HFF-Myc (cell line): ENCODE measurements at regions not wholly inside any gene's neighbourhood (a gene's known extent, or its start where the extent isn't known, plus 50 kb on each side); places are given as distances from the start of the nearest gene placed in this dataset.

Experiments
- DNase-seq: peaks from one replicate; pipeline ENCODE4 v3.0.0-alpha.2; 2011; ENCODE audit warnings: low read depth; ENCODE audit errors: extremely low read depth
- H3K4me3 ChIP-seq: replicated peaks from 2 replicates; pipeline ENCODE4 v1.5.1; 2011; ENCODE audit warnings: low read depth, mild to moderate bottlenecking, control low read depth, low read length
- TF ChIP-seq, protein P1 (sequence below): IDR thresholded peaks from 2 replicates; pipeline ENCODE4 v1.5.1; 2012; ENCODE audit warnings: mild to moderate bottlenecking, low read depth, low read length, control low read depth; ENCODE audit errors: missing control alignments

DNA sequence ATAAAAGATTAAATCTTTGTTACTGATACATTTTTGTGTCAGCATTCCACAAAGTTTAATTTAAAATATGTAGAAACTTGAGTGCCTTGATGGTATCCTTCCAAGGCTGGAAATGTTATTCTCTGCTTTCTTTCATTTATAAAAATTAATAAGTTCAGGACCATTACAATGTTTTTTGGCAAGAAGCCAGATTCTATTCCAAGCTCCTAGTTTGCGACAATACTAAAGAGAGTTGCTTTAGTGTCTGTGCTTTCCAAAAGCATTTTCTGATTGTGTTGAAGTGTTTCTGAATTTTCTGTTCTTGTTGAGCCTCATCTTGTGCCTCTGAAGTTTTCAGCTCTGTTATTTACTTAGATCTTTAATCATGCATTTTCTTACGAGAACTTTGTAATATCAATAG lies 516.2 kb downstream of the KCTD8 start:
- TF ChIP-seq, protein P1, sequence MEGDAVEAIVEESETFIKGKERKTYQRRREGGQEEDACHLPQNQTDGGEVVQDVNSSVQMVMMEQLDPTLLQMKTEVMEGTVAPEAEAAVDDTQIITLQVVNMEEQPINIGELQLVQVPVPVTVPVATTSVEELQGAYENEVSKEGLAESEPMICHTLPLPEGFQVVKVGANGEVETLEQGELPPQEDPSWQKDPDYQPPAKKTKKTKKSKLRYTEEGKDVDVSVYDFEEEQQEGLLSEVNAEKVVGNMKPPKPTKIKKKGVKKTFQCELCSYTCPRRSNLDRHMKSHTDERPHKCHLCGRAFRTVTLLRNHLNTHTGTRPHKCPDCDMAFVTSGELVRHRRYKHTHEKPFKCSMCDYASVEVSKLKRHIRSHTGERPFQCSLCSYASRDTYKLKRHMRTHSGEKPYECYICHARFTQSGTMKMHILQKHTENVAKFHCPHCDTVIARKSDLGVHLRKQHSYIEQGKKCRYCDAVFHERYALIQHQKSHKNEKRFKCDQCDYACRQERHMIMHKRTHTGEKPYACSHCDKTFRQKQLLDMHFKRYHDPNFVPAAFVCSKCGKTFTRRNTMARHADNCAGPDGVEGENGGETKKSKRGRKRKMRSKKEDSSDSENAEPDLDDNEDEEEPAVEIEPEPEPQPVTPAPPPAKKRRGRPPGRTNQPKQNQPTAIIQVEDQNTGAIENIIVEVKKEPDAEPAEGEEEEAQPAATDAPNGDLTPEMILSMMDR = no peak
- no peak for DNase-seq

DNA sequence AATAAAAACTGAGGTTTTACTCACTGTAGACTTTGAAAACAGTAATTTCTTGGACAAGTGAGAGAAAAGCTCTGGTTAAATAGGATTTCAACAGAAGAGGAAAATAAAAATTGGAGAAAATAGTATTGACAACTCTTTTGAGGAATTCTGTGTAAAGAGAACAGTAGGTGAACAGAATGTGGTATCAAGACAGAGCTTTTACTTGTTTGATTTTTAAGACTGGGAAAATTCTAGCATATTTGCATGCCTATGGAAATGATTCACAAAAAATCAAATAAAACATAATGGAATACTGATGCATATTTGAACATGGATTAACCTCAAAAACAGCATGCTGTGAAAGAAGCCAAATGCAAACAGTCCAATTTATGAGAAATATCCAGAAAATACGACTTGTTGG lies 504.6 kb downstream of the KCTD8 start:
- DNase-seq = no peak
- TF ChIP-seq, protein P1 = no peak
- H3K4me3 ChIP-seq = no peak overlapping the region

More for the DNA sequence above, 516.2 kb downstream of the KCTD8 start:
- H3K4me3 ChIP-seq = no peak overlapping the region

DNA sequence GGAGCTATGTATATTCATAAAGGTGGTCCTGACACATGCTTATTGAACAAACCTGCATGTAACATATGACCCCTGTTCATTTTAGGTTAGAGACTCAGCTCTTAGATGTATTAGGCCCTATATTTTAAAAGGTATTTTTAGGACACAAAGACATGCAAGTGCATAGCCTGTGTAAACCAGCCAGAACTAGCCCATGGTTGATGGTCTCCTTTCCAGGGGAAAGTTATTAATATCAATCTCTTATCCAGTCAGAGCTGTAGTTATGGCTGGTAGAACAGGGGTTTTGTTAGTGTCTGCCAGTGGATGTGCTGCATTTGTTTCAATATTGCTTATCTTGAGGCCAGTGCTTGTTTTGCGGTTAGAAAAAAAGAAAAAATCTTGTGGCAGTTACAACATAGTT lies 488.6 kb downstream of the KCTD8 start:
- H3K4me3 ChIP-seq = no peak overlapping the region
- TF ChIP-seq, protein P1 = no peak
- DNase-seq = no peak

DNA sequence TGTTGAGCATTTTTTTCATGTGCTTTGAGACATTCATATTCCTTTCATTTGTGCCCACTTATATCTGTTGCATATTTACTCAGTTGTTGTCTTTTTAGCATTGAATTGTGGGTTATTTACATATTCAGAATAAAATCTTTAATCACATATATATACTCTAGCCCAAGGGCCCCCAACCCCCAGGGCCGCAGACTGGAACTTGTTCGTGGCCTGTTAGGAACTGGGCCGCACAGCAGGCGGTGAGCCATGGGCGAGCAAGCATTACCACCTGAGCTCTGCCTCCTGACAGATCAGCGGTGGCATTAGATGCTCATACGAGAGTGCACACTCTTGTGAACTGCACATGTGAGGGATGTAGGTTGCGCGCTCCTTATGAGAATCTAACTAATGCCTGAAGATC lies 480.6 kb downstream of the KCTD8 start:
- no peak for DNase-seq
- no peak overlapping the region for H3K4me3 ChIP-seq
- TF ChIP-seq, protein P1 = no peak

DNA sequence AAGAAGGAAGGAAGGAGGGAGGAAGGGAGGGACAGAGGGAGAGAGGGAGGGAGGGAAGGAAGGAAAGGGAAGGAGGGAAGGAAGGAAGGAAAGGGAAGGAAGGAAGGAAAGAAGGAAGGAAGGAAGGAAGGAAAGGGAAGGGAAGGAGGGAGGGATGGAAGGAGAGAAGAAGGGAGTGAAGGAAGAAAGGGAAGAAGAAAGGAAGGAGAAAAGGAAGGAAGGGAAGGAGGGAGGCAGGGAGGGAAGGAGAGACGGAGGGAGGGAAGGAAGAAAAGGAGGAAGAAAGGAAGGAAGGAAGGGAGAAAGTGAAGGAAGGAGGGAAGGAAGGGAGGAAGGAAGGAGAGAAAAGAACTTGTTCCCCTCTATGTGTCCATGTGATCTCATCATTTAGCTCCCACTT lies 465.0 kb downstream of the KCTD8 start:
- DNase-seq = no peak
- no peak overlapping the region for H3K4me3 ChIP-seq
- TF ChIP-seq, protein P1 = no peak

DNA sequence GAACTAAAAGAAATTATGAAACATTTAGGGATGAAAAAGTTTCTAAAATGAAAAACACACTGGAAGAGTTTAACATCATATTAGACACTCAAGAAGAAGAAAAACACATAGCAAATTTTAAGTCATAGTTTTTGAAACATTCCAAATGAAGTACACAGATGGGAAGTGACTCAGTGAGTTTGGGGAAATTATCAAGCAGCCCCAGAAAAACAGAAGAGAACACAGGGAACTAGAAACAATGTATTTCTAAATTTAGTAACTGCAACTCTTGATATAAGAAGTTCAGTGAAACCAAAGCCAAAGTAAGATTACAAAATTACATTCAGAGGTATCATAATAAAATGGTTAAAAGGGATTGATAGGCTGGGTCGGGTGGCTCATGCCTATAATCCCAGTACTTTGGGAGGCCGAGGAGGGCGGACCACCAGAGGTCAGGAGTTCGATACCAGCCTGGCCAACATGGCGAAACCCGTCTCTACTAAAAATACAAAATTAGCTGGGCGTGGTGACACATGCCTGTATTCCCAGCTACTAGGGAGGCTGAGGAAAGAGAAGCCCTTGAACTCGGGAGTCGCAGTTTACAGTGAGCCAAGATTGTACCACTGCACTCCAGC lies 461.2 kb downstream of the KCTD8 start:
- no peak overlapping the region for H3K4me3 ChIP-seq
- no peak for DNase-seq
- TF ChIP-seq, protein P1 = no peak

DNA sequence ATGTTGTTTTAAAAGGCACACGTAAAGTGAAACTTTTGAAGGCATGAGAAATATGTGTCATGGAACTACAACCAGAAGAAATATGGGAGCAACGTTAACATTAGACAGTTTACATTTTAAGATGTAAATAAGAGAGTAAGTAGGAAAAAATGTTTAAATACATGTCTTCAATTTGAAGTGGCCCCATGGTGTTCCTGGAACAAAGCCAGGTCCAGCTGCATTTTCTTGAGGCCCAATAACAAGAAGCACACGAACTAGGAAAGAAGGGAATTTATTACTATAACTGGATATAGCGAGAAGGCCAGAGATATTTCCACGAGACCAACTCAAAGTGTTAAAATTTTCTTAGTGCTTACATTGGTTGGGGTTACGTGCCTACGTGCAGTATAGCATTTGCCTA lies 458.1 kb downstream of the KCTD8 start:
- H3K4me3 ChIP-seq = no peak overlapping the region
- TF ChIP-seq, protein P1 = no peak
- DNase-seq = no peak
